AG09319 (cell line): ENCODE measurements at regions not wholly inside any gene's neighbourhood (a gene's known extent, or its start where the extent isn't known, plus 50 kb on each side); places are given as distances from the start of the nearest gene placed in this dataset.
"Not testable (repeated sequence)": the region's sequence is repeated elsewhere in the genome, so short reads cannot be mapped to it uniquely, and the experiment has no call there.

ENCODE experiments used
- DNase-seq: peaks from one replicate; pipeline ENCODE4 v3.0.0-alpha.2; 2010; ENCODE audit warnings: low read depth; ENCODE audit errors: extremely low read depth
- CTCF ChIP-seq: IDR thresholded peaks from 2 replicates; pipeline ENCODE4 v1.5.1; 2011; ENCODE audit warnings: low read depth, mild to moderate bottlenecking, inconsistent platforms, low read length, moderate library complexity

GRCh38 chr6:141809901-141810300 lies 322.8 kb upstream of the GJE1 start:
- no peak for DNase-seq

DNA sequence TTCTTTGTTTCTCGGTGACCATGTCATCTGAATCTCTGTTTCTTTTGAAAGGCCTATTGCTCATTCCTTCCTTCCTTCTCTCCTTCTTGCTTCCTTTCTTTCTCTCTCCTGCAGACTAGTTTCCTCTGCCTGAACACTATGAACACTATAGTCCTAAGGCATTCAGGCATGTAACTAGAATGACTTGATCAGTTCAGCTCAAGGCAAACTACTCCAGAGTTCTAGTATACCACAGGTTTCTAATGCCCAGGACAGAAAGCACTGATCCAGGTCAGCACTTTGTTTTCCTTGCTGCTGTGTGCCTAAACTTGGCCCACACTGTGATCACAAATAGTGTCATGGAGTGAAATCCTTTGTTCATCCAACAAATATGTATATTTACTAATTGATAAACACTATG lies 324.1 kb upstream of the GJE1 start:
- no peak for TF ChIP-seq CTCF
- no peak for DNase-seq

More at GRCh38 chr6:141809901-141810300, 322.8 kb upstream of the GJE1 start:
- no peak for TF ChIP-seq CTCF

GRCh38 chr6:141800973-141801372 lies 331.8 kb upstream of the GJE1 start:
- DNase-seq, result not testable (repeated sequence)

- no peak for TF ChIP-seq CTCF
- no peak for DNase-seq
These were observed 341.8 kb upstream of the GJE1 start for GRCh38 chr6:141790921-141791320.

- TF ChIP-seq CTCF, result no peak
- DNase-seq, result no peak
These were observed 344.6 kb upstream of the GJE1 start for GRCh38 chr6:141788096-141788495.

- TF ChIP-seq CTCF, result no peak
- DNase-seq, result no peak
These were observed 349.1 kb upstream of the GJE1 start for GRCh38 chr6:141783585-141783984.

GRCh38 chr6:141780296-141780695 lies 352.4 kb upstream of the GJE1 start:
- no peak for DNase-seq
- TF ChIP-seq CTCF, result no peak

DNA sequence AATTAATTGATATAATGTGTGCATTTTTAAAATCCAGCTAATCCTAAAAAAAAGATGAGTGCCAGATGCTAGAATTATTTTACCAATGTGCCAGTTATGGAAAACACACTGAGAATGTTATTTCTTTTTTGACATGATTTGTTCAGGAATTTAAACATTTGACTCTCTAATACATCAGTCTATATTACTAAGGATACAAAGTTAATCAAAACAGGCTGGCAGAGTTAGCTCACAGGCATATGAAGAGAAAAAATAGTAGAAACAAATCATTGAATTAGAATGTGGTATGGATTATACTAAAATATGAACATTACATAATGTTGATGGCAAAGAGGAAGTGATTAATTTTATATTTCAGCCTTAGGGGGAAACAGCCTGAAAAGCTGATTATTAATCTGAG lies 368.3 kb upstream of the GJE1 start:
- no peak for TF ChIP-seq CTCF
- no peak for DNase-seq
